ENCODE measurements at regions not wholly inside any gene's neighbourhood (a gene's known extent, or its start where the extent isn't known, plus 50 kb on each side); places are given as distances from the start of the nearest gene placed in this dataset.

DNA sequence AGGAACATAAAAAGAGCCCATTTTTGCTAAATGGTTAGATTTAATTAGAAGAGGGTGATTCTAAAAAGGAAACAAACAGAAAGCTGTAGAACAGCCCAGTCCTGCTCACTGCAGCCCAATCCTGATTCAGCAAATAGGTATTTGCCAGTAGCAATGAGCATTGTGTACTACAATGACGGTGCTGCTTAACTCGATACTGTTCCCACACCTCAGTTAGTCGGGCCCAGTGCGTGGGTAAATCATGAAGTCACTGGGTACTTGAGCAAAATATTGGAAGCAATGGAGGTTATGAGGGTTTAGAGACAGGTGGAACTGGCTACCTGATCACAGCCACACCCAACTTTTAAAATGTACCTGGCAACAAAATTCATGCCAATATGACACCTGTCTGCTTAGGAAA is 101.5 kb upstream of the ADGRL2 start:
- H3K4me3 ChIP-seq: no peak overlapping the region

GRCh38 chr1:81695741-81696140 is 105.0 kb upstream of the ADGRL2 start:
- Histone ChIP-seq H3K4me3 (no peak overlapping the region), H3K36me3 (no peaks in the 10 kb centered on the region), H3K27me3 (ENCODE audit: low read depth) (no peaks in the 10 kb centered on the region), H3K4me1 (no peaks in the 10 kb centered on the region), H3K27ac (replicated peaks) (no peak overlapping the region), H3K9me3 (replicated peaks) (no peaks in the 10 kb centered on the region)
- intact Hi-C loops (cut with micrococcal nuclease): no loop called here
- no peak for TF ChIP-seq CTCF (IDR thresholded peaks at IDR 0.05; ENCODE audit: borderline replicate concordance)
- DNase-seq: no peak

More for the DNA sequence above, 101.5 kb upstream of the ADGRL2 start:
- Histone ChIP-seq H3K9me3 (replicated peaks) (no peaks in the 10 kb centered on the region), H3K27me3 (ENCODE audit: low read depth) (no peaks in the 10 kb centered on the region), H3K4me1 (peaks cover 12% of the 10 kb centered on the region), H3K27ac (replicated peaks) (no peak overlapping the region), H3K36me3 (no peaks in the 10 kb centered on the region)
- TF ChIP-seq CTCF (IDR thresholded peaks at IDR 0.05; ENCODE audit: borderline replicate concordance): no peak
- intact Hi-C loops (cut with micrococcal nuclease): no loop called here
- DNase-seq: no peak

- no peak for TF ChIP-seq CTCF (IDR thresholded peaks at IDR 0.05; ENCODE audit: borderline replicate concordance)
These were observed 107.4 kb upstream of the ADGRL2 start for GRCh38 chr1:81693316-81693715.

DNA sequence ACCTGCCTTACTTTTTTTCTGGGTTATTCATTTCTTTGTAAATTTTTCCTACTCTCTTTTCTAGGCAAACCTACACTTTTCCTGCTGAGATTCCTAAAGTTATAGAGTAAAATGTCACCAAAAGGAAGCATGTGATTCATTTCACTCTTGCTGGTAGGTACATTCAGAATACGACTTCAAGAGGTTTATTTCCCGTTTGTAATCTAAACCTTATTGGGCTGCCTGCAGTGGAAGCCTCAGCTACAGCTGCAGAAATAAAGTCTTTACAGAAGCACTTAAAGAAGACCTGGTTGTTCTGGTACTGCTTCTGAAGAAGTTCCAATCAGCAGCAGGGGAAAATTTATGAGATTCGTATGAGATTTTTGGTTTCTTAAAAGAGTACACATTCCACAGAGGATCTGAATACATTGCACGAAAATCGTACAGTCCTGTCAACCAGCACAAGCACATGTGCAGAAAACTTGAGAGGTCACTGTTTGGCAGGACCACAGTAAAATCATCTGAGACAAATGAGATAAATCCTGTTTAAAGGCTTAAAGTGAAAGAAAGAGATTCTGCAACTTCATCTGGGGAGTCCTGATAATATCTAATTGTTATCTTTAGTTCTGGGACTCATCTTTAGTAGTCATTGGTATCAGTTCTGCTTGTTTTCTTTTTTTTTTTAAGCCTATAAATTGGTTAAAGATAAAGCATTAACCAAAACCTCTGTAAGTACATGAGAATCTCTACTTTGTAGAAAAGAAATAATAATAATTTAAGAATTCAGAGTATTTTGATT is 109.9 kb upstream of the ADGRL2 start:
- H3K27ac ChIP-seq (replicated peaks): peak overlapping the region; percentile 59
- no peaks in the 10 kb centered on the region for H3K27me3 ChIP-seq (ENCODE audit: low read depth)
- H3K4me1 ChIP-seq: no peaks in the 10 kb centered on the region
- DNase-seq: no peak
- no peak for TF ChIP-seq CTCF (IDR thresholded peaks at IDR 0.05; ENCODE audit: borderline replicate concordance)
- peaks cover 21% of the 10 kb centered on the region for H3K9me3 ChIP-seq (replicated peaks)
- intact Hi-C loops (cut with micrococcal nuclease): no loop called here
- no peak overlapping the region for H3K4me3 ChIP-seq
- H3K36me3 ChIP-seq: no peaks in the 10 kb centered on the region

More at GRCh38 chr1:81693316-81693715, 107.4 kb upstream of the ADGRL2 start:
- Histone ChIP-seq H3K36me3 (no peaks in the 10 kb centered on the region), H3K4me1 (no peaks in the 10 kb centered on the region), H3K27ac (replicated peaks) (no peak overlapping the region), H3K4me3 (no peak overlapping the region), H3K9me3 (replicated peaks) (no peaks in the 10 kb centered on the region), H3K27me3 (ENCODE audit: low read depth) (no peaks in the 10 kb centered on the region)
- DNase-seq: no peak
- intact Hi-C loops (cut with micrococcal nuclease): no loop called here

- H3K4me3 ChIP-seq: no peak overlapping the region
- no peaks in the 10 kb centered on the region for H3K27me3 ChIP-seq (ENCODE audit: low read depth)
- TF ChIP-seq CTCF (IDR thresholded peaks at IDR 0.05; ENCODE audit: borderline replicate concordance): no peak
- no peak for DNase-seq
- H3K36me3 ChIP-seq: no peaks in the 10 kb centered on the region
- no peaks in the 10 kb centered on the region for H3K4me1 ChIP-seq
- H3K27ac ChIP-seq (replicated peaks): peak overlapping the region; percentile 59
- intact Hi-C loops (cut with micrococcal nuclease): no loop called here
- peaks cover 21% of the 10 kb centered on the region for H3K9me3 ChIP-seq (replicated peaks)
These were observed 111.2 kb upstream of the ADGRL2 start for GRCh38 chr1:81689531-81689941.
